ENCODE measurements at regions not wholly inside any gene's neighbourhood (a gene's known extent, or its start where the extent isn't known, plus 50 kb on each side); places are given as distances from the start of the nearest gene placed in this dataset.

DNA sequence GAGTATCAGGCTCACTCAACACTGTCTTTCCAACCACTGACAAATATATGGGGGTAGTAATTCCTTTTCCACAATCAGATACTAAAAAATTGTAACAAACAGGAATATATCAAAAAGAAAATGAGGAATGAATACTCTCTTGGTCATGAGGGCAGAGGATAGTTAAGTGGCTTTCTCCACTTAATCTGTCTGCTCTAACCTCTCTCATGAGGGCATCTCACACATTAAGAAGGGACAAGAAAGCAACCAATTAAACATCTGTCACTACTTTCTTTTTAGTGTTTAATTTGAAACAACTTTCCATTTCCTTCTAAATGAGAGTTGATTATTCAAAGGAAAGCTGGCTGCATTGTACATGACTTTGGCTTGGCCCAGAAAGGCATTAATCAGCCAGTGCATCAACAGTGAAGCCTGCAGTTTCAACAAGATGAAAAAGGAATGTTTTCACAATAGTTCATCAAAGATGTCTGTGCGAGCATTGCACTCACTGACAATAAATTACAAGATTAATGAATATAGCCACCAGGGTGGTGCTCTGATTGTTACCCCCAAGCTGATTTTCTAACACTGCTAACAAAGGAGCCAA lies 142.0 kb downstream of the SEC23A start:
- TF ChIP-seq RAD21 (IDR thresholded peaks at IDR 0.05 in 1 of 2, conservative IDR thresholded peaks at IDR 0.05 in 1 of 2; ENCODE audit: low read depth in 2 of 2, low read length in 2 of 2) = no peak
- no peak for TF ChIP-seq HDAC6 (IDR thresholded peaks at IDR 0.05; ENCODE audit: low read depth, low read length)
- TF ChIP-seq RFX5 (IDR thresholded peaks at IDR 0.05; ENCODE audit: borderline replicate concordance, low read depth, low read length) = no peak
- TF ChIP-seq KDM1A (IDR thresholded peaks at IDR 0.05; ENCODE audit: borderline replicate concordance, low read length) = no peak

Data from H1 (cell line).